ENCODE measurements at regions not wholly inside any gene's neighbourhood (a gene's known extent, or its start where the extent isn't known, plus 50 kb on each side); places are given as distances from the start of the nearest gene placed in this dataset.
"Not testable (repeated sequence)": the region's sequence is repeated elsewhere in the genome, so short reads cannot be mapped to it uniquely, and the experiment has no call there.

GRCh38 chr2:36035137-36035536 lies 320.4 kb upstream of the CRIM1 start:
- DNase-seq, result no peak

GRCh38 chr2:36032046-36032445 lies 323.5 kb upstream of the CRIM1 start:
- no peak for DNase-seq

GRCh38 chr2:36031471-36031870 lies 324.1 kb upstream of the CRIM1 start:
- DNase-seq, result no peak

GRCh38 chr2:36027616-36028015 lies 328.0 kb upstream of the CRIM1 start:
- DNase-seq, result no peak

DNA sequence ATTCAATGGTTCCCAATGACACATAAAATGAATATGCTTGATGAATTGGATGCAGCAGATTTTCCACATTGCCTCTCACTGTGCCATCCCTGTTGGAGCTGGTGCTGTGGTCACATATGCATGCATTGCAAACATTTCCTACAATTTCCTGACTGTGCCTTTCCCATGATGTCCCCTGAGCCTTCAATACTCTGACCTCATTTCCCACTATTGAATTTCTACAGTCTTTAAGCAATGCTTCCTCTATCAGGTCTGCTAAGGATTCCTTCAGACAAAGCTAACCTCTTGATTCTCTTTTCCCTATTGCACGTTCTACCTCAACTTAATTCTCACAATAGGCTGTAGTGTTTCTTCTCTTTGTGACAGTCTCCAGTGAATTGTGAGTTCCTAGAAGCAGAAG lies 342.5 kb upstream of the CRIM1 start:
- DNase-seq, result no peak

GRCh38 chr2:36006444-36006843 lies 349.1 kb upstream of the CRIM1 start:
- DNase-seq, result no peak

GRCh38 chr2:36002941-36003340 lies 352.6 kb upstream of the CRIM1 start:
- no peak for DNase-seq

DNA sequence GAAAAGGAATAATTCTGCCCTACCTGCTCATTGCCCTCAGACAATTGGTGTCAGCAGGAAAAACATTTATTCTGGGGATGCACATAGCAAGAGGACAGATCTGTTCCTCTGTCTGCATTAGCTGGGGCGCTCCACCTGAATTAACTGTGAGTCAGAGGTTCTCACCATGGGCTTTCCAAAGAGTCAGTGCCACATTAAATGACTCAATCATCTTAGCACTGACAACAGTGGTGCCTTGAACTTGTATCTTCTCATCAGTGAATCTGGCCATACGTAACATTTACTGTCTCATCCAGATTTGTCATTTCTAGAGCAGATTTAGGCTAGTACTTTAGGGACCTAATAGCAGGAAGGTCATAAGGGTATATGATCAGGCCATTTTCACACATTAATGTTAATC lies 358.1 kb upstream of the CRIM1 start:
- DNase-seq, result no peak

DNA sequence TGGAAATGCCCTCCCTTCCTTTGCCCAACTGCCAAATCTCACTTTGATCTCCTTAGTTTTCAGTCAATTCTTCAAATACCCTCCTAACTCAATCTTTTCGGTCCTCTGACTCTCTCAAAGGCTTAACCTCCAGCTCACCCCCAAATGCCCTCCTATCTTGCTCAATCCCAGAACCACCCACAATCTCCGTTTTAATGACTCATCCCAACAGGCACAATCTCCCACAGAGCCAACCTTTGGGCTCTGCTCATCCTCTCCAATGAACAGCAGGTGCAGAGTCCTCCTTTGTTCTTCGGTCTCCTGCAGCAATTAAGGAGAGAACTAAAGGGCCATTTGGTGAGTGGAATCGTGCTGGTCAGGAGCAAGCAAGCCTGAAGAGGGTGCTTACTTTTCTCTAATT lies 366.1 kb upstream of the CRIM1 start:
- no peak for DNase-seq

DNA sequence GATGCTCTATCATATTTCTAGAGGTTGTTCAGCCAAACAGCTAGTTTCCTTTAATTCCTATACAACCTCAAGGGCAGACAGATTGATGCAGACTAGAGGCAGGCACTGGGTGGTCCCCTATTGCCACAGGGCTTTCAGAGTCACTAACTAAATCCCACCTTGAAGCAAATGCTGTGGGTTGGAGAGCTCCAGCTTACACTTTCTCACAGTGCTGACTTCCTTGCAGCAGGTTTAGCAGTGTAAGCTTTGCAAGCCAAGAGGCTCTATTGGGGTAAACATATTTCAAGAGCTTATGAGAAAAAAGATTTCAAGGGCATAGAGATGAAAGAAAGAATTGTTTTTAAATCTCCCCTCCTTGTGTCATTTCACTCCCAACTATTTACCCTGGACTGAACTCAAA lies 366.5 kb upstream of the CRIM1 start:
- no peak for DNase-seq

- no peak for DNase-seq
Observed at GRCh38 chr2:35986871-35987270, 368.7 kb upstream of the CRIM1 start.

- no peak for DNase-seq
Observed at GRCh38 chr2:35978218-35978617, 377.4 kb upstream of the CRIM1 start.

GRCh38 chr2:35976611-35977010 lies 379.0 kb upstream of the CRIM1 start:
- DNase-seq, result no peak

GRCh38 chr2:35973737-35974132 lies 381.8 kb upstream of the CRIM1 start:
- no peak for DNase-seq

GRCh38 chr2:35973132-35973736 lies 382.3 kb upstream of the CRIM1 start:
- no peak for DNase-seq

DNA sequence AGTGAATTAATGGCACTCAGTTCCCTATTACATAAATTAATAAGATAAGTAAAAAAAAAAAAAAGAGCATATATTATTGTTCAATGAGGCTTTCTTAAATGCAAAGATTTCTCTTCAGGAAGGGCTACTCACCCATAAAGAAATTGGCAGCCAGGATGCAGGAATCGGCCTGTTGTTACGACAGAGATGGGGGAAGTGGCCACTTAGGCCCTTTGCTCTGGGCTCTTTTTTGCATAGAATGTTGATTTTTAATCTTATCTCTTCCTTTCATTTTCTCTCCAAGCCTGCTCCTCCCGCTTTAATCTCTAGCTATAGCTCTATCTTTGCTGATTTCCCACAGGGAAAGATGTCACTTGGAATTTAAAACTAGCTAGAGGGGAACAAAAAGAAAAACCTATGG lies 391.8 kb upstream of the CRIM1 start:
- DNase-seq, result no peak

GRCh38 chr2:35963357-35963756 lies 392.2 kb upstream of the CRIM1 start:
- no peak for DNase-seq

DNA sequence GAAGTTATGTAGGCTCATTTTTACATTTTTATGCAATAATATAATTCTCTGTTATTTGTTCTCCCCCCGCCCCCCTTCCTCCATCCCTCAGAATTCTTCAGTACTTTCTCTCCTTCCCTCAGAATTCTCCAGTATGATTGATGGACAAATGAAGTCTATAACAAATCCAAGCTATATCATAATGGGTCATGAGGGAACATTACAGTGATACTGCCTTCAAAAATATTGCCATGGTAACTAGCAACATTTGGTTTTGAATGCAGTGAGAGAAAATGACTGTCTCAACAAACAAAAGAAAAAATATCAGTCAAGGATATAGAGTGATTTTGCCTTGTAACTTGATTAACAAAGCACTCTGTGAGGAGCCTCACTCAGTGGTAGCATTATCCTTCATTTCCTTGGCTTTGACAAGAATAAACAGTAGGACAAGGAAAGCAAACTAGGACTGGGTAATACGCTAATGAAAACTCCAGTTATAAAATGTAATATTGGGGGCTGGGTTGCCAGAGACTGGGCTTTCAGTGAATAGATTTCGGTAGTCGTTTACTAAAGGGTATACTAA lies 392.9 kb upstream of the CRIM1 start:
- DNase-seq, result no peak

DNA sequence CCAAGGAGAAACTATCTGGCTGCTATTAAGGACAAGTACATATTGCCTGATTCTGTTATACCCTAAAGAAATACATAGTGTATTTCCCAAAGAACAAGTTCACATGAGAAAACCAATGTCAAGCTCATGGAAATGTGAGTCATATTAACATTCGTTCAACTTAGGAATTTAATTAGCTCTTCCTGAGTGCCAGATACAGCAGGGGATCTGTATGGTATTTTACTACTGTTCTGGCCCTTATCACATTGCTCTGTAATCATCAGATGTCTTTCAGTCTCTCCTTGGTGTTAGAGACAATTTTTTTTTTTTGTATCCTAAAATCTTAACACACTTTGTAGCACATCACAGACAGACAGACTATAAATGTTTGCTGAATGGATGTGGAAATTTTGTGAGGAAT lies 395.0 kb upstream of the CRIM1 start:
- no peak for DNase-seq

GRCh38 chr2:35957053-35957452 lies 398.5 kb upstream of the CRIM1 start:
- not testable (repeated sequence) for DNase-seq

DNA sequence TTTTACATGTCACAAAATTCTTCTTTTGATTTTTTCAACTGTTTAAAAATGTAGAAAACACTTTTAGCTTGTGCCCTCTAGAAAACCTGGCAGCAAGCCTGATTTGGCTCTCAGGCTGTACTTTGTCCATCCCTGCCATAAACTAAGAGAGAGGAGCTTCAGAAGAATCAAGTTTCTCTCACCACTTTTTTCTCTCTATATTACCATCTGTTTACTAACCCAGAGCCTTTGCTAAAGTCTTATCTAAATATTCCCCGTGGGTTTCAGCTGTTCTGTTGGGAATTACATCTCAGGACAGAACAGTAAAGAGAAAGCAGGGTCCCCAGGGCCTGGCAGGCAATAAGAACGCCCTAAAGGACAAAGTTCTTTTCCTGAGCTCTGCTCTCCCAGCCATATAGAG lies 409.1 kb upstream of the CRIM1 start:
- no peak for DNase-seq

- no peak for DNase-seq
Observed at GRCh38 chr2:35938838-35939237, 416.7 kb upstream of the CRIM1 start.

GRCh38 chr2:35933031-35933430 lies 422.5 kb upstream of the CRIM1 start:
- no peak for DNase-seq

- no peak for DNase-seq
Observed at GRCh38 chr2:35932276-35932963, 423.2 kb upstream of the CRIM1 start.

DNA sequence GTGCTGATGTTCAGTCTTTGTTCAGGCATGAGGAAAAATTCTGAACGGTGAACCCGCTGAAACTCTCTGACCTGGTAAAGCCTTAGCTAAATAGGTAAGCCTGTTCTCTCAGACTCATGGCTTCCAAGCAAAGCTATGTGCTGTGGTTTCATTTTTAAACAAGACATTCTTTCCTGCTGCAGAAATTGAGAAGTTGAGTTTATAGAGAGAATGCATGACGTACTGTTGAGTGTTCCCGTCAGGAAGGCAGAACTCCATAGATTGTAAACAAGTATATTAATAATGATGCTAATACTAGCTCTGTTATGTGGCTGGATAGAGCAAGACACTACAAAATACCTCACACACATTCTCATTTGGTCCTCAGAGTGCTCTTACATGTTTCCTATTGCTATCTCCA lies 424.0 kb upstream of the CRIM1 start:
- DNase-seq, result no peak
